ENCODE measurements at regions not wholly inside any gene's neighbourhood (a gene's known extent, or its start where the extent isn't known, plus 50 kb on each side); places are given as distances from the start of the nearest gene placed in this dataset.

- H3K4me3 ChIP-seq = no peak overlapping the region
- WGBS, 10 experiments = 0 to 100% (median 83%) methylated on average over 1 of the region's 1 CpG; no CpG with 5 or more reads in 3 of the 10 experiments
- H3K4me1 ChIP-seq (replicated peaks in 1 of 2) = peaks cover 3% of the 10 kb centered on the region in 2 donors
- ATAC-seq (replicated peaks in 6 of 8) = no peak
- in situ Hi-C loops (cut with MboI; ENCODE audit: low pct_unique_long_range_greater_than_20kb in 2 of 9, low sequenced_read_pairs in 9 of 9, unreplicated experiment in 9 of 9) = no loop called here
- no peak overlapping the region for H3K27ac ChIP-seq
These were observed 179.4 kb downstream of the ETS1 start for GRCh38 chr11:128407962-128408361.

- H3K4me1 ChIP-seq (replicated peaks in 1 of 2) = peaks cover 3% of the 10 kb centered on the region in 2 donors
- peak; percentile 32 to 89 (median 56) for ATAC-seq (replicated peaks in 6 of 8)
- H3K4me3 ChIP-seq = no peak overlapping the region
- no peak overlapping the region for H3K27ac ChIP-seq
- WGBS, 10 experiments = 0 to 83% (median 70%) methylated on average over 1 to 8 of the region's 8 CpGs; no CpG with 5 or more reads in 1 of the 10 experiments
- in situ Hi-C loops (cut with MboI; ENCODE audit: low pct_unique_long_range_greater_than_20kb in 2 of 9, low sequenced_read_pairs in 9 of 9, unreplicated experiment in 9 of 9) = no loop called here
These were observed 181.4 kb downstream of the ETS1 start for GRCh38 chr11:128405714-128406662.

- in situ Hi-C loops (cut with MboI; ENCODE audit: low pct_unique_long_range_greater_than_20kb in 2 of 9, low sequenced_read_pairs in 9 of 9, unreplicated experiment in 9 of 9) = no loop called here
- 0 to 91% (median 78%) methylated on average over 1 of the region's 1 CpG; no CpG with 5 or more reads in 1 of the 10 experiments for WGBS, 10 experiments
- Histone ChIP-seq H3K4me1 (replicated peaks in 1 of 2) (peaks cover 3% of the 10 kb centered on the region in 2 donors), H3K27ac (no peak overlapping the region), H3K4me3 (no peak overlapping the region)
- ATAC-seq (replicated peaks in 6 of 8) = peak in 3 of 8 experiments; percentile 6 to 57 (median 19)
These were observed 182.2 kb downstream of the ETS1 start for GRCh38 chr11:128405112-128405511.

GRCh38 chr11:128404437-128404836, 182.9 kb downstream of the ETS1 start:
- Histone ChIP-seq H3K27ac (no peak overlapping the region), H3K4me1 (replicated peaks in 1 of 2) (peaks cover 4 to 8% of the 10 kb centered on the region in 2 donors), H3K4me3 (no peak overlapping the region)
- in situ Hi-C loops (cut with MboI; ENCODE audit: low pct_unique_long_range_greater_than_20kb in 2 of 9, low sequenced_read_pairs in 9 of 9, unreplicated experiment in 9 of 9) = no loop called here
- no peak for ATAC-seq (replicated peaks in 6 of 8)
- 89 to 100% (median 100%) methylated on average over 1 of the region's 1 CpG; no CpG with 5 or more reads in 2 of the 10 experiments for WGBS, 10 experiments

- Histone ChIP-seq H3K4me1 (replicated peaks in 1 of 2) (peaks cover 3 to 11% of the 10 kb centered on the region in 2 donors), H3K27ac (no peak overlapping the region), H3K4me3 (no peak overlapping the region)
- WGBS, 10 experiments = 33 to 96% (median 86%) methylated on average over 3 to 8 of the region's 8 CpGs
- ATAC-seq (replicated peaks in 6 of 8) = no peak
- in situ Hi-C loops (cut with MboI; ENCODE audit: low pct_unique_long_range_greater_than_20kb in 2 of 9, low sequenced_read_pairs in 9 of 9, unreplicated experiment in 9 of 9) = no loop called here
These were observed 186.8 kb downstream of the ETS1 start for GRCh38 chr11:128400382-128401203.

GRCh38 chr11:128399251-128400121, 187.9 kb downstream of the ETS1 start:
- in situ Hi-C loops (cut with MboI; ENCODE audit: low pct_unique_long_range_greater_than_20kb in 2 of 9, low sequenced_read_pairs in 9 of 9, unreplicated experiment in 9 of 9) = no loop called here
- peaks cover 3 to 8% of the 10 kb centered on the region in 2 donors for H3K4me1 ChIP-seq (replicated peaks in 1 of 2)
- no peak overlapping the region for H3K27ac ChIP-seq
- 59 to 100% (median 83%) methylated on average over 1 to 6 of the region's 7 CpGs for WGBS, 10 experiments
- peak in 7 of 8 experiments; percentile 22 to 81 (median 55) for ATAC-seq (replicated peaks in 6 of 8)
- no peak overlapping the region for H3K4me3 ChIP-seq

- no peak overlapping the region for H3K4me3 ChIP-seq
- ATAC-seq (replicated peaks in 6 of 8) = no peak
- 80 to 100% (median 87%) methylated on average over 1 to 2 of the region's 2 CpGs; no CpG with 5 or more reads in 7 of the 10 experiments for WGBS, 10 experiments
- H3K27ac ChIP-seq = no peak overlapping the region
- peaks cover 3 to 8% of the 10 kb centered on the region in 2 donors for H3K4me1 ChIP-seq (replicated peaks in 1 of 2)
- in situ Hi-C loops (cut with MboI; ENCODE audit: low pct_unique_long_range_greater_than_20kb in 2 of 9, low sequenced_read_pairs in 9 of 9, unreplicated experiment in 9 of 9) = no loop called here
These were observed 188.7 kb downstream of the ETS1 start for GRCh38 chr11:128398517-128399250.

GRCh38 chr11:128397362-128397761, 190.0 kb downstream of the ETS1 start:
- in situ Hi-C loops (cut with MboI; ENCODE audit: low pct_unique_long_range_greater_than_20kb in 2 of 9, low sequenced_read_pairs in 9 of 9, unreplicated experiment in 9 of 9) = no loop called here
- Histone ChIP-seq H3K27ac (no peak overlapping the region), H3K4me3 (no peak overlapping the region), H3K4me1 (replicated peaks in 1 of 2) (peaks cover 3 to 8% of the 10 kb centered on the region in 2 donors)
- WGBS, 10 experiments = 60 to 97% (median 88%) methylated on average over 1 to 3 of the region's 3 CpGs; no CpG with 5 or more reads in 3 of the 10 experiments
- no peak for ATAC-seq (replicated peaks in 6 of 8)

GRCh38 chr11:128394431-128395089, 192.8 kb downstream of the ETS1 start:
- 36 to 100% (median 79%) methylated on average over 1 to 4 of the region's 4 CpGs; no CpG with 5 or more reads in 1 of the 10 experiments for WGBS, 10 experiments
- ATAC-seq (replicated peaks in 6 of 8) = no peak
- no peak overlapping the region for H3K4me3 ChIP-seq
- no peak overlapping the region for H3K27ac ChIP-seq
- in situ Hi-C loops (cut with MboI; ENCODE audit: low pct_unique_long_range_greater_than_20kb in 2 of 9, low sequenced_read_pairs in 9 of 9, unreplicated experiment in 9 of 9) = no loop called here
- H3K4me1 ChIP-seq (replicated peaks in 1 of 2) = peaks cover 5 to 10% of the 10 kb centered on the region in 2 donors

GRCh38 chr11:128392259-128392658, 195.1 kb downstream of the ETS1 start:
- H3K4me1 ChIP-seq (replicated peaks in 1 of 2) = peaks cover 14 to 21% of the 10 kb centered on the region in 2 donors
- H3K27ac ChIP-seq = no peak overlapping the region
- ATAC-seq (replicated peaks in 6 of 8) = no peak
- H3K4me3 ChIP-seq = no peak overlapping the region
- in situ Hi-C loops (cut with MboI; ENCODE audit: low pct_unique_long_range_greater_than_20kb in 2 of 9, low sequenced_read_pairs in 9 of 9, unreplicated experiment in 9 of 9) = no loop called here
- WGBS, 10 experiments = 54 to 100% (median 90%) methylated on average over 1 to 2 of the region's 2 CpGs; no CpG with 5 or more reads in 3 of the 10 experiments

GRCh38 chr11:128391811-128392210, 195.5 kb downstream of the ETS1 start:
- H3K4me3 ChIP-seq = no peak overlapping the region
- H3K4me1 ChIP-seq (replicated peaks in 1 of 2) = peaks cover 14 to 21% of the 10 kb centered on the region in 2 donors
- H3K27ac ChIP-seq = no peak overlapping the region
- 17 to 90% (median 68%) methylated on average over 1 to 2 of the region's 2 CpGs; no CpG with 5 or more reads in 2 of the 10 experiments for WGBS, 10 experiments
- ATAC-seq (replicated peaks in 6 of 8) = no peak
- in situ Hi-C loops (cut with MboI; ENCODE audit: low pct_unique_long_range_greater_than_20kb in 2 of 9, low sequenced_read_pairs in 9 of 9, unreplicated experiment in 9 of 9) = no loop called here
